Bronchial epithelial cell (primary cell): ENCODE measurements at regions not wholly inside any gene's neighbourhood (a gene's known extent, or its start where the extent isn't known, plus 50 kb on each side); places are given as distances from the start of the nearest gene placed in this dataset.

Source experiments
- DNase-seq: peaks from one replicate; pipeline ENCODE4 v3.0.0-alpha.2; 2010; ENCODE audit warnings: low read depth
- FAIRE-seq: peaks from 2 replicates; lab custom pipeline; 2011; peaks lifted over from hg19 to GRCh38; lab: Jason Lieb, UNC
- H3K27me3 ChIP-seq: 2 replicates; pipeline ENCODE4 v1.5.1; 2011; ENCODE audit warnings: low read length; ENCODE audit not compliant: control insufficient read depth, insufficient read depth
- H3K36me3 ChIP-seq: 2 replicates; pipeline ENCODE4 v1.5.1; 2011; ENCODE audit warnings: low read length; ENCODE audit not compliant: control insufficient read depth, insufficient read depth
- H3K4me3 ChIP-seq: 2 replicates; pipeline ENCODE4 v1.5.1; 2011; ENCODE audit warnings: mild to moderate bottlenecking, low read depth, low read length, control low read depth
- TF ChIP-seq, protein P1 (sequence below): IDR thresholded peaks from 2 replicates; pipeline ENCODE4 v1.5.1; 2011; ENCODE audit warnings: mild to moderate bottlenecking, moderate library complexity, low read length, control low read depth, inconsistent platforms; ENCODE audit not compliant: insufficient read depth, severe bottlenecking

- FAIRE-seq (no peak), DNase-seq (no peak)
- no peak overlapping the region for H3K4me3 ChIP-seq
- TF ChIP-seq, protein P1, sequence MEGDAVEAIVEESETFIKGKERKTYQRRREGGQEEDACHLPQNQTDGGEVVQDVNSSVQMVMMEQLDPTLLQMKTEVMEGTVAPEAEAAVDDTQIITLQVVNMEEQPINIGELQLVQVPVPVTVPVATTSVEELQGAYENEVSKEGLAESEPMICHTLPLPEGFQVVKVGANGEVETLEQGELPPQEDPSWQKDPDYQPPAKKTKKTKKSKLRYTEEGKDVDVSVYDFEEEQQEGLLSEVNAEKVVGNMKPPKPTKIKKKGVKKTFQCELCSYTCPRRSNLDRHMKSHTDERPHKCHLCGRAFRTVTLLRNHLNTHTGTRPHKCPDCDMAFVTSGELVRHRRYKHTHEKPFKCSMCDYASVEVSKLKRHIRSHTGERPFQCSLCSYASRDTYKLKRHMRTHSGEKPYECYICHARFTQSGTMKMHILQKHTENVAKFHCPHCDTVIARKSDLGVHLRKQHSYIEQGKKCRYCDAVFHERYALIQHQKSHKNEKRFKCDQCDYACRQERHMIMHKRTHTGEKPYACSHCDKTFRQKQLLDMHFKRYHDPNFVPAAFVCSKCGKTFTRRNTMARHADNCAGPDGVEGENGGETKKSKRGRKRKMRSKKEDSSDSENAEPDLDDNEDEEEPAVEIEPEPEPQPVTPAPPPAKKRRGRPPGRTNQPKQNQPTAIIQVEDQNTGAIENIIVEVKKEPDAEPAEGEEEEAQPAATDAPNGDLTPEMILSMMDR: no peak
- no peaks in the 10 kb centered on the region for H3K36me3 ChIP-seq
- no peaks in the 10 kb centered on the region for H3K27me3 ChIP-seq
Measured at GRCh38 chr5:96302174-96302738, 130.8 kb downstream of the PCSK1 start.

- DNase-seq (no peak), FAIRE-seq (no peak)
- H3K4me3 ChIP-seq: no peak overlapping the region
- H3K27me3 ChIP-seq: no peaks in the 10 kb centered on the region
- TF ChIP-seq, protein P1: no peak
- H3K36me3 ChIP-seq: no peaks in the 10 kb centered on the region
Measured at GRCh38 chr5:96300976-96301375, 132.1 kb downstream of the PCSK1 start.

DNA sequence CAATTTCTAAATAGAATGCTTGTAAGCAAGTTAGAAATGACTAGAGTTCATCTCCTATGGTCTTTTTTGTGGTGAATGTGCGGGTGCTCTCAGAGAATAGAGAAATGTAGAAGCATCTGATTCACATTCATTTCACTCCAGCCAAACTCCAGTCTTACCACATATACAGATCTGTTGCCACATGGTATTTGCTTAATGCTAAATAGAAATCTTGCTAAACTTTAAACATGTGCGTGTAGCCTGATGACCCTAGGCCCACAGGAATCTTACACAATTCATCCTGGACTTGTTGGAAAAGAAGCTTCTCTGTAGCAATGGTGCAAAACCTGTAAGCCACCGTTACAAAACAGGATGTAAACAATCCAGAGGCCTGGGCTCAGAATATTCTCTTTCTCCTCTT lies 135.2 kb downstream of the PCSK1 start:
- TF ChIP-seq, protein P1: no peak
- FAIRE-seq (no peak), DNase-seq (peak; percentile 74)
- Histone ChIP-seq H3K4me3 (no peak overlapping the region), H3K36me3 (no peaks in the 10 kb centered on the region), H3K27me3 (no peaks in the 10 kb centered on the region)

DNA sequence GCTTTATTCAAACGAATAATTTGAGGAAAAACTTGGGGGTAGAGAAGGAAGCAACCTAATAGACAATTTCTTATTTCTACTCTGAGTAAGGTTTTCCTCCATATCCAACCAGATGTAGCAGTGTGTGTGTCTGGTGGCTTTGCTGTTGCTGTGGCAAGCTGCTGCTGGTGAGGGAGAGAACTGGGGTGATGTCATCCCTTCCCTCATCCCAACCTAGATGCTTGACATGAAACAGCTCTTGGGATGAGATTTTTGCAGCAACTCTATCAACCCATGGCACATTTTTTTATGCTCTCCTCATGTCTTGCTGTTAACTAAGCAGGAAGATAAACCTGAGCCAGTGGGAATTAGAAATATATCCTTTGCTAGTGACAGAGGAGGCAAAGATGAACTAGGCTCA lies 135.8 kb downstream of the PCSK1 start:
- no peak for FAIRE-seq
- Histone ChIP-seq H3K36me3 (no peaks in the 10 kb centered on the region), H3K4me3 (no peak overlapping the region), H3K27me3 (no peaks in the 10 kb centered on the region)
- DNase-seq: peak; percentile 50
- TF ChIP-seq, protein P1: no peak

DNA sequence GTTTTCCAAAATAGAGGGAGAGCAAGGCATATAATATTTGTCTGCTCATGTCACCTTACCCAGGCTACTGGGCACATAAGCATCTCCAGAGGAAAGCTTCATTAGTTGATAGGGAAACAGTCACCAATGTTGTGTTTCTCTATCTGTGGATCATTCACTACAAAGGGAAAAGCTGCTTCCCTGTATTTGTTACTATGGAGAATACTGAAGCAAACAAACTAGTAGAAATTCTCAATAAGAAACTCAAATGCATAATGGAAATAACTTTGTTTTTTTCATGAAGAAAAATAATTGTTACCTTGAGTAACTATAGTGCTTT lies 138.2 kb downstream of the PCSK1 start:
- DNase-seq (no peak), FAIRE-seq (no peak)
- TF ChIP-seq, protein P1: no peak
- H3K27me3 ChIP-seq: no peaks in the 10 kb centered on the region
- no peak overlapping the region for H3K4me3 ChIP-seq
- H3K36me3 ChIP-seq: no peaks in the 10 kb centered on the region
